HCT116 (cell line): ENCODE measurements at regions not wholly inside any gene's neighbourhood (a gene's known extent, or its start where the extent isn't known, plus 50 kb on each side); places are given as distances from the start of the nearest gene placed in this dataset.

Source experiments
- ATAC-seq: fragments of 200-7000 bp; cut with Tn5 transposase; 2 replicates; pipeline ENCODE4 v1.9.1; 2020; ENCODE audit warnings: mild to moderate bottlenecking, moderate library complexity
- BruUV-seq: library from RNA; stranded (reverse); fragments of 400-500 nt; replicated peaks from 2 replicates; lab custom pipeline; 2021; lab: Mats Ljungman, UMichigan
- CTCF ChIA-PET: fragments of 300-600 bp; sonication (Branson Sonifier 250); formaldehyde crosslinking; loops from one replicate; lab custom pipeline; 2021; ENCODE audit warnings: antibody characterized with exemption; lab: Charles Lee
- POLR2A ChIA-PET: fragments of 300-600, 350-600 bp; sonication (Branson Sonifier 250); formaldehyde crosslinking; loops from one replicate; lab custom pipeline; 2021; ENCODE audit warnings: antibody characterized with exemption; lab: Charles Lee
- RAD21 ChIA-PET, 2 experiments: fragments of 300-600 bp; sonication (Branson Sonifier 250); formaldehyde crosslinking; loops; one replicate each; lab custom pipeline; 2023; ENCODE audit warnings: low total read pairs in 2 of 2; ENCODE audit not compliant: uncharacterized antibody in 2 of 2, unreplicated experiment in 2 of 2, low non-redundant PET in 1 of 2; lab: Charles Lee
- DNase-seq: peaks from one replicate; pipeline ENCODE4 v3.0.0-alpha.2; 2010; ENCODE audit warnings: low read depth, low spot score
- H2AFZ ChIP-seq: fragments of 200-600 bp; shearing (Covaris generic), sonication (generic); 2 replicates; pipeline ENCODE4 v1.6.1; 2017; ENCODE audit warnings: low read depth, mixed run types, mixed read lengths, antibody characterized with exemption, low read length; ENCODE audit not compliant: poor library complexity, severe bottlenecking
- H3K27ac ChIP-seq: 2 replicates; pipeline ENCODE4 v1.5.1; 2012; ENCODE audit warnings: low read depth, low read length
- H3K27me3 ChIP-seq: fragments of 200-600 bp; sonication (generic); 2 replicates; pipeline ENCODE4 v1.6.1; 2016; ENCODE audit warnings: mixed run types, low read length, mixed read lengths; ENCODE audit not compliant: insufficient read depth
- H3K36me3 ChIP-seq, 2 experiments: fragments of 200-500 bp in 1 of 2; fragments of 200-600 bp in 1 of 2; sonication (Bioruptor generic) in 1 of 2; sonication (generic) in 1 of 2; 2 replicates each; pipeline versions ENCODE4 v1.5.1 to v1.6.1; 2014 to 2016; ENCODE audit warnings: low read length in 2 of 2, inconsistent platforms in 1 of 2, mixed read lengths in 1 of 2, mixed run types in 1 of 2; ENCODE audit not compliant: insufficient read depth in 2 of 2, control insufficient read depth in 1 of 2
- H3K4me1 ChIP-seq, 2 experiments: fragments of 200-600 bp in 1 of 2; sonication (generic) in 1 of 2; 2 replicates each; pipeline versions ENCODE4 v1.5.1 to v1.6.1; 2012 to 2017; ENCODE audit warnings: low read length in 2 of 2, inconsistent platforms in 1 of 2, mild to moderate bottlenecking in 1 of 2, mixed read lengths in 1 of 2, mixed run types in 1 of 2, moderate library complexity in 1 of 2; ENCODE audit not compliant: insufficient read depth in 2 of 2, control insufficient read depth in 1 of 2
- H3K4me2 ChIP-seq: fragments of 200-600 bp; sonication (generic); 2 replicates; pipeline ENCODE4 v1.6.1; 2017; ENCODE audit warnings: mixed run types, low read length, mixed read lengths
- H3K4me3 ChIP-seq, 2 experiments: fragments of 200-600 bp in 1 of 2; sonication (generic) in 1 of 2; replicated peaks in 1 of 2; 2 replicates each; pipeline ENCODE4 v1.5.1; 2011 to 2016; ENCODE audit warnings: low read length in 2 of 2, control low read depth in 1 of 2, low read depth in 1 of 2, mild to moderate bottlenecking in 1 of 2, mixed read lengths in 1 of 2, mixed run types in 1 of 2
- H3K79me2 ChIP-seq: fragments of 200-600 bp; sonication (generic); 2 replicates; pipeline ENCODE4 v1.6.1; 2017; ENCODE audit warnings: mild to moderate bottlenecking, mixed run types, low read length, moderate library complexity, mixed read lengths; ENCODE audit not compliant: insufficient read depth
- H3K9ac ChIP-seq: fragments of 200-600 bp; sonication (generic); 2 replicates; pipeline ENCODE4 v1.6.1; 2016; ENCODE audit warnings: low read length, mixed read lengths
- H3K9me2 ChIP-seq: fragments of 200-600 bp; sonication (generic), shearing (Covaris generic); 2 replicates; pipeline ENCODE4 v1.6.1; 2017; ENCODE audit warnings: mixed run types, mild to moderate bottlenecking, moderate library complexity; ENCODE audit not compliant: insufficient read depth
- H3K9me3 ChIP-seq, 2 experiments: fragments of 200-500 bp in 1 of 2; fragments of 200-600 bp in 1 of 2; sonication (Bioruptor generic) in 1 of 2; sonication (generic) in 1 of 2; 2 replicates each; pipeline ENCODE4 v1.6.1; 2014 to 2017; ENCODE audit warnings: low read length in 2 of 2, mixed read lengths in 2 of 2, inconsistent platforms in 1 of 2, low read depth in 1 of 2, mild to moderate bottlenecking in 1 of 2, mixed run types in 1 of 2, moderate library complexity in 1 of 2; ENCODE audit not compliant: control insufficient read depth in 1 of 2, insufficient read depth in 1 of 2
- H4K20me1 ChIP-seq: fragments of 200-600 bp; sonication (generic), shearing (Covaris generic); 2 replicates; pipeline ENCODE4 v1.6.1; 2017; ENCODE audit warnings: mixed run types, mild to moderate bottlenecking, moderate library complexity; ENCODE audit not compliant: insufficient read depth
- ATF3 ChIP-seq: IDR thresholded peaks from 2 replicates; pipeline ENCODE4 v1.6.1; 2012
- CBX3 ChIP-seq: IDR thresholded peaks from 2 replicates; pipeline ENCODE4 v1.6.1; 2012; ENCODE audit warnings: low read depth
- CEBPB ChIP-seq: IDR thresholded peaks from 2 replicates; pipeline ENCODE4 v1.6.1; 2012; ENCODE audit warnings: low read depth
- CTCF ChIP-seq, 3 experiments: fragments of 200-600 bp in 1 of 3; sonication (generic) in 1 of 3; IDR thresholded peaks in 2 of 3; conservative IDR thresholded peaks in 1 of 3; 2 replicates each; pipeline ENCODE4 v1.5.1; 2012 to 2017; ENCODE audit warnings: low read depth in 2 of 3, low read length in 2 of 3, antibody characterized with exemption in 1 of 3, borderline replicate concordance in 1 of 3, control low read depth in 1 of 3, mild to moderate bottlenecking in 1 of 3, mixed read lengths in 1 of 3, mixed run types in 1 of 3, moderate library complexity in 1 of 3; ENCODE audit not compliant: insufficient read depth in 1 of 3
- EGR1 ChIP-seq: IDR thresholded peaks from 2 replicates; pipeline ENCODE4 v1.6.1; 2012; ENCODE audit warnings: low read depth
- ELF1 ChIP-seq: IDR thresholded peaks from 2 replicates; pipeline ENCODE4 v1.6.1; 2012; ENCODE audit warnings: low read depth, borderline replicate concordance
- EZH2 ChIP-seq: fragments of 200-600 bp; sonication (generic); IDR thresholded peaks from 2 replicates; pipeline ENCODE4 v1.6.1; 2017; ENCODE audit warnings: antibody characterized with exemption, mixed run types
- EZH2phosphoT487 ChIP-seq: fragments of 200-600 bp; IDR thresholded peaks from 2 replicates; pipeline ENCODE4 v1.6.1; 2018; ENCODE audit warnings: antibody characterized with exemption, borderline replicate concordance
- FOSL1 ChIP-seq: IDR thresholded peaks from 2 replicates; pipeline ENCODE4 v1.6.1; 2012; ENCODE audit warnings: low read depth
- JUND ChIP-seq: IDR thresholded peaks from 2 replicates; pipeline ENCODE4 v1.6.1; 2012
- POLR2A ChIP-seq: IDR thresholded peaks from 2 replicates; pipeline ENCODE4 v1.7.0; 2011; ENCODE audit warnings: borderline replicate concordance; ENCODE audit not compliant: insufficient read depth, insufficient read length; ENCODE audit errors: extremely low read depth
- POLR2AphosphoS5 ChIP-seq: IDR thresholded peaks from 2 replicates; pipeline ENCODE4 v1.6.1; 2011; ENCODE audit warnings: mild to moderate bottlenecking, low read depth, low read length, moderate library complexity
- RAD21 ChIP-seq: IDR thresholded peaks from 2 replicates; pipeline ENCODE4 v1.6.1; 2012; ENCODE audit warnings: low read depth, mild to moderate bottlenecking
- SRF ChIP-seq: IDR thresholded peaks from 2 replicates; pipeline ENCODE4 v1.6.1; 2012; ENCODE audit warnings: low read depth
- YY1 ChIP-seq: IDR thresholded peaks from 2 replicates; pipeline ENCODE4 v1.6.1; 2011; ENCODE audit warnings: low read length, low read depth, moderate library complexity, mild to moderate bottlenecking; ENCODE audit not compliant: insufficient replicate concordance; ENCODE audit errors: extremely low read depth
- ZBTB33 ChIP-seq: IDR thresholded peaks from 2 replicates; pipeline ENCODE4 v1.6.1; 2011; ENCODE audit warnings: mild to moderate bottlenecking, low read length, moderate library complexity; ENCODE audit not compliant: insufficient replicate concordance; ENCODE audit errors: extremely low read depth
- intact Hi-C: fragments of 100-400 bp; cut with micrococcal nuclease; formaldehyde crosslinking; loops from 2 replicates; pipeline ENCODE4 v1.10.0; 2022
- TF ChIP-seq, protein P1 (sequence below): IDR thresholded peaks from 2 replicates; pipeline ENCODE4 v1.6.1; 2012

GRCh38 chr6:170046791-170047626 lies 243.9 kb downstream of the DLL1 start:
- H3K36me3 ChIP-seq, result no peaks in the 10 kb centered on the region
- H3K4me2 ChIP-seq, result no peak overlapping the region
- no peak overlapping the region for H3K27ac ChIP-seq
- POLR2A ChIA-PET, result no interaction called here
- RAD21 ChIA-PET, result no interaction called here
- H3K4me1 ChIP-seq, result no peaks in the 10 kb centered on the region
- CTCF ChIA-PET, result no interaction called here
- intact Hi-C loops, result no loop called here
- TF ChIP-seq ATF3, result no peak
- no peak for TF ChIP-seq EZH2phosphoT487
- TF ChIP-seq, protein P1, sequence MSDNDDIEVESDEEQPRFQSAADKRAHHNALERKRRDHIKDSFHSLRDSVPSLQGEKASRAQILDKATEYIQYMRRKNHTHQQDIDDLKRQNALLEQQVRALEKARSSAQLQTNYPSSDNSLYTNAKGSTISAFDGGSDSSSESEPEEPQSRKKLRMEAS, result no peak
- TF ChIP-seq EGR1, result no peak
- TF ChIP-seq CBX3, result no peak
- TF ChIP-seq JUND, result no peak
- no peak for TF ChIP-seq ELF1
- no peak for TF ChIP-seq EZH2
- TF ChIP-seq POLR2AphosphoS5, result no peak
- TF ChIP-seq SRF, result no peak
- TF ChIP-seq YY1, result no peak
- TF ChIP-seq ZBTB33, result no peak
- no peak for TF ChIP-seq FOSL1
- no peak for TF ChIP-seq CEBPB
- no peak for TF ChIP-seq POLR2A
- TF ChIP-seq RAD21, result no peak
- TF ChIP-seq CTCF (IDR thresholded peaks at IDR 0.05 in 2 of 3, conservative IDR thresholded peaks at IDR 0.05 in 1 of 3; ENCODE audit: borderline replicate concordance in 1 of 3, insufficient read depth in 1 of 3, low read depth in 2 of 3, low read length in 2 of 3), result no peak
- H3K4me3 ChIP-seq, result no peak overlapping the region
- no peaks in the 10 kb centered on the region for H3K27me3 ChIP-seq
- ATAC-seq (no peak), DNase-seq (no peak)
- no peak overlapping the region for H3K9ac ChIP-seq
- no peaks in the 10 kb centered on the region for H3K79me2 ChIP-seq
- BruUV-seq, result no TSS peak
- no peaks in the 10 kb centered on the region for H3K9me2 ChIP-seq
- H3K9me3 ChIP-seq, result no peaks in the 10 kb centered on the region
- H4K20me1 ChIP-seq, result no peaks in the 10 kb centered on the region
- no peak overlapping the region for H2AFZ ChIP-seq
